ENCODE measurements at regions not wholly inside any gene's neighbourhood (a gene's known extent, or its start where the extent isn't known, plus 50 kb on each side); places are given as distances from the start of the nearest gene placed in this dataset.
"Not testable (repeated sequence)": the region's sequence is repeated elsewhere in the genome, so short reads cannot be mapped to it uniquely, and the experiment has no call there.

DNA sequence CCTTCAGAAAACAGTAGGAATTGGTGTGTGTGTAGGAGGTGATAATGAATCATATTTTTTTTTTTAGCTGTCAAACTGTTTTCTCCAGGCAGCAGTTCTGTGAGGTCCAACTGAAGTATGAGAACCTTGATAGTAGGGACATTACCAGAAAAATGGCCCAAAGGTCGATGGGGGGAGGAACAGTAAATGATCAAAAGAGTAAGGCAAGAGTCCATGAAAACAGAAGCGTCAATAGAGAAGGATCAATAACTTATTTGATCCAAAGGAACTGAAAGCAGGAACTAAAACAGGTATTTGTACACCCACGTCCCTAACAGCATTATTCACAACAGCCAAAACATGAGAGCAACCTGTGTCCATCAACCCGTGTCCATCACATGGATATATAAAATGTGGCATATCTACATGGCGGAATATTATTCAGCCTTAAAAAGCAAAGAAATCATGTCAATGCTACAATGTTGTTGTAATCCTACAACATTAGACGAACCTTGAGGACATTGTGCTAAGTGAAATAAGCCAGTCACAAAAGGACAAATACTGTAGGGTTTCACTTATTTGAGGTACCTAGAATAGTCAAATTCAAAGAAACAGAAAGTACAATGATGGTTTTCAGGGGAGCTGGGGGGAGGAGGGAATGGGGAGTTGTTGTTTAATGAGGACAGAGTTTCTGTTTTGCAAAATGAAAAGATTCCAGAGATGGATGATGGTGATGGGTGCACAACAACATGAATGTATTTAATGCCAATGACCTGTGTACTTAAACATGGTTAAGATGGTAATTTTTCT, 214.0 kb upstream of the KLF14 start:
- no peak overlapping the region for H3K27ac ChIP-seq (ENCODE audit: low read depth, low read length)
- WGBS, 3 donors, result 89 to 95% (median 92%) methylated on average over 6 of the region's 6 CpGs

DNA sequence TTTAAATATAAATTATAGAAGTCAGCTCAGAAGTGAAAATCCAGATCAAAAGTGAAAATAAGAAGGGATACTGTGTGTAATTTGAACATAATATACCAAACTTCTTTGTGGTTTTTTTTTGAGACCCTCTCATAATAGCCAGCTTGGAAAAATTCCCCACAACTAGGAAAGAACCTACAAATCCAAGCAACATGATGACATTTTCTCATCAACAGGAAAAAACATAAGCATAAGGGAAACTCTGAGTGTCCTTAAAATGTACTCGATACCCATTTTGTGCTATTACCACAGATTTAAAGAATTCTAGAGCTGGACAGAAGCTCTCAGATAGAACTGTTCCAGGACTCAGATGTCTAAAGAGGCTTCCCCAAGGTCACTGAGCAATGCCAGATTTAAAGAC, 214.8 kb upstream of the KLF14 start:
- WGBS, 3 donors, result 71 to 100% (median 89%) methylated on average over 1 of the region's 1 CpG
- no peak overlapping the region for H3K27ac ChIP-seq (ENCODE audit: low read depth, low read length)

DNA sequence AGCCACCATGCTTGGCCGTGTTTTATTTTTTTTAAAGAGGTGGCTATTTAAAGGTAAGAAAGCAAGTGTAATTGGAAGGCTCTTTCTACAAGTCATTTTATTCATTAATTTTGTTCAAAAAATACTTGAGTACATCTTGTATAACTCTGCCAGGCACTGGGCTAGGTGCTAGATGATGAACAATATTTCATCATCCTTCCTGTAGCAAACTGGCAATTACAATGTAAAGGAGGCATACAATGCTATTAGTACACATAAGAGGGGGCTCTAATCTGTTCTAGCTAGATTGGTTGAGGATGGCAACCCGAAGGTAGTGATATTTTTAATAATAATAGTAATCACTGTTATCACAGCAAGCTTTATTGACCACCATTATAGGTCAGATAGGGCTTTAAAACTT, 215.5 kb upstream of the KLF14 start:
- WGBS, 3 donors, result 92 to 93% (median 92%) methylated on average over 2 of the region's 2 CpGs
- no peak overlapping the region for H3K27ac ChIP-seq (ENCODE audit: low read depth, low read length)

DNA sequence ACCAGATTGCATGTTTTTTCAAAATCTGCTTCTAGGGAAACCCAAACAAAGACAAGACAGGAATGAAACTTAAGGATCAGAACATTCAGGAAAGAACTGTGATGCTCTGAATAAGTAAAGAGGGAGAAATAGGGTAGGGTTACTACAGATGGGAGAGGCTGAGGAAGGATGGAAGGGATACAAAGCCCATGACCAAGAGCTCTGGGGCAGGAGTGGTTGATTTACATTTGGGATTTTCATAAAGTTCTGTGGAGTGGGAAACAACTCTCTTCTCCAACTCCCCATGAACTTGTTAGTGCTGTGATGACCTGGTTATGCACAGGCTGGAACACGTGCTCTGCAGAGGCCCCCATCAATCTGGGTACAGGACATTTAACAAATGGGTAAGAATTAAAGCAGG, 216.0 kb upstream of the KLF14 start:
- no peak overlapping the region for H3K27ac ChIP-seq (ENCODE audit: low read depth, low read length)

DNA sequence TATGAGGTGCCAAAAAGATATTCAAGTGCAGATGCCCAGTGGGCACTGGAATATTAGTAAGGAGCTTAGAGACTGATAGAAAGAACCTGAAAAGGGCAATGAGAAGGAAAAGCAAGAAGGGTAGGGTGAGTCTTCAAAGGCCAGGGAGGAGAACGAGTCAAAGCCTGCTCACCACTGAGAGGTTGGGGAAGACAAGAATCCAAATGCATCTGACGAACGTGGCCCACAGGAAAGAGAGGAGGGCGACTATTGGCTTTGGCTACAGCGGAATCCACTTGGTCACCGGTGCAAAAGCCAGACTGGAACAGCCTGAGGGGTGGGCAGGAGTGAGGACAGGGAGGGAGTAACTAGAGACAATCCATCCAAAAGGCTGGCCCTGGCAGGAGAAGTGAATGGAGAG, 216.7 kb upstream of the KLF14 start:
- no peak overlapping the region for H3K27ac ChIP-seq (ENCODE audit: low read depth, low read length)
- WGBS, 3 donors, result 91 to 96% (median 95%) methylated on average over 6 of the region's 6 CpGs

More for the DNA sequence above, 216.0 kb upstream of the KLF14 start:
- 83 to 100% (median 83%) methylated on average over 1 of the region's 1 CpG for WGBS, 3 donors

DNA sequence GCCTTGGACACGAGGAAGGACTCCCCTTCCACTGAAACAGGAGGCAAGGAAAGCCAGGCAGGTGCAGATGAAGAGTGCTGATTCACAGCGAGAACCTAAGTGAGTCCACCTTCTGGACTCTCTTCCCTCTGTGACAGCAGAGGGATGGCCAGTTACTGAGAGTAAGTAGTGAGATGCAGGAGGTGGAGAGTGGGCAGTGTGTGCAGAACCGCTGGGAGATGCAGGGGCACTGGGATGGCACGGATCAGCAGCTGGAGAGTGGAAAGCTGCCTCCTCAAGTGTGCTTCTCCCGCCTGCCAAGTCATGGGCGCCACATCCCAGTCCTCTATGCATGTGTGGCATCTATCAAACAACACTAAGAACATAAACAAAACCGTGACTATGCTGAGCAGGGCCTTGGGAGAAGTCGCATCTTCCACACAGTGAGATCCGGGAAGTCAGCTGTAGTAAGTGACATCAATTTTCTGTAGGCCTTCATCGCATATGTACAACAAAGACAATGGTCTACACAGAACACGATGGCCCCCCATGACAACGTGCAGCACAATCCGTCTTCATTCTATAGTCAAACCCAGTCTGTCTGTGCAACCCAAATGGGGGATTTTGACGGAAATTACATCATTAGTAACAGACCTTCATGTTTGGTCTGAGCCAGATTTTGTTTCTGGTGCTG, 217.4 kb upstream of the KLF14 start:
- no peak overlapping the region for H3K27ac ChIP-seq (ENCODE audit: low read depth, low read length)
- WGBS, 3 donors, result 90 to 93% (median 93%) methylated on average over 14 of the region's 14 CpGs

DNA sequence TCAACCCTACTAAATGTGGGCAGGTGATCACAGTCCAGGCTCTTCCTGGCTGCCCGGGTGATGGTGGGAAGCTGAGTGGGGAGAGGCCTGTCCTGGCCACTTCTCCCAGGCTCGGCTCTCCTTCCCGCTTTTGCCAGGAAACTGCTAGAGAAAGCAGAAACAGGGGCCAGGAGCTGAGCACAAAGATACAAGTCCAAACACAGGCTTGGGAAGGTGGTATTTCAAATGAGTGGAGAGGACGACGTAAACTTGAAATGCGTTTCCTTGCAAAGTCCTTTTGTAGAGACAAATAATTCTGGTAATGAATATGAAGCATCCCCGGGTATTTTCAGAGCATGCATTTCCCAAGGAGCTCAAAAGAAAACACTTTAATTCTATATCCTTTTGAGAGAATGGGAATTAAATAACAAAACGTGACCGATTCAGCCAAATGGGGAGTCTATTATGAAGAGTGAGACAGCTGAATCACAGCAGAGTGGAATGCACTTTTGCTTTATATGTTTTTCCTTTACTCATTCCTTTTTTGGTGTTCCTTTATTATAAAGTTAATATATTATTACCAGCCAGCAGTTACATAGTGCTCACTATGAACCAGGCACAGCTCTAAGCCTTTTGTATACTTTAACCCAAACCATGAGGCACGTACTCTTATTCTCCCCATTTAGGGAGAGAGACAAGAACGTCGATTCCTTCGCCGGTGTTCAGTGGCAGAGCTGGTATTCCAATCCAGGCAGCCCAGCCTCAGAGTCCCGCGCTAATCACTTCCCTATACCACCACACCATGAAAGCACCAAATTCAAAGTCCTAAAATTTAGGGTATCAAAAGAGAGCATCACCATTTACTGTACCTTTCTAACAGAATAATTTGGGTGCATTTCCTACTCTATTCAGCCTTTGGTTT, 218.2 kb upstream of the KLF14 start:
- 88 to 94% (median 90%) methylated on average over 16 of the region's 16 CpGs for WGBS, 3 donors
- H3K27ac ChIP-seq (ENCODE audit: low read depth, low read length), result no peak overlapping the region

DNA sequence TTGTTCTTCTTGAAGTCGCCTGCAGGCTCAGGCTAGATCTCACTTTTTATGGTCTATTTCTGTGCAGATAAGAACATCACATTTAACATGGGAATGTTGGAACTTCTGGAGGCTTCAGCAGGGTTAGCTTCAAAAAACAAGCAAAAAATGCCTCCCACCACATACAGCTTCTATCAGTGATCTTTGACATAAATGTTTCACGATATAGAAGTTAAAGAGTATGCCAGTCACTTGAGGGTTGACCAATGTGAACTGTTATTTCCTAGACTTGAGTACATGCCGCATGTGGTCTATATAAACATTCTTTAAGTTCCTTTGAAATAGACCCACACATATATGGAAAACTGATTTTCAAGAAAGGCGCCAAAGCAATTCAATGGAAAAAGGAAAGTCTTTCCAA, 219.2 kb upstream of the KLF14 start:
- WGBS, 3 donors, result 91 to 95% (median 92%) methylated on average over 4 of the region's 4 CpGs
- no peak overlapping the region for H3K27ac ChIP-seq (ENCODE audit: low read depth, low read length)

DNA sequence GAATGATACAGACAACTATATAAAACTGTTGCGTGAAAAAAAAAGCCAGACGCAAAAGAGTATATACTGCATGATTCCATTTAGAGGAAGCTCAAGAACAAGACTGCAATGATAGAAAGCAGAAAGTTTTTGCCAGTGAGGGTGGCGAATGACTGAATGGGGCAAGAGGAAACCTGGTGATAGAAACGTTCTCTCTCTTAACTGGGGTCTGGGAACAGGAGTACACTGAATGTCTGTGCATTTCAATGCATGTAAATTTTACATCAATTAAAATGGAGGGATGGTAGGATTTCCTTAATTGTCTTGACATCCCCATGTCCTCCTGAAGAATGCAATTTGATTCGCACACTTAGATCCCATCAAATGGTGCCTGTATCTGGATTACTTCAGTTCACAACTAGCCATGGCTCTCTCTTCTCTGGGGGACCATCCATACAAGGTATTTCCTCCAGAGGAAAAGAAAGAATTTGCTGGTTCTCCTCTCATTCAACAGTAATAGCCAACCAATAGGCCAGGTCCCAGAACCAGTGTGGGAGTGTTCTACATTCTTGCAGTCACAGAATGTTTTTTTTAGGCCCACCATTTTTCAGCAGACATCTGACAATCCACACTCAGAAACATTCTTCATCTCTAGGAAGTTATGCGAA, 221.0 kb upstream of the KLF14 start:
- H3K27ac ChIP-seq (ENCODE audit: low read depth, low read length), result no peak overlapping the region
- whole genome bisulfite sequencing, 3 donors, result 85 to 93% (median 92%) methylated on average over 6 of the region's 6 CpGs

DNA sequence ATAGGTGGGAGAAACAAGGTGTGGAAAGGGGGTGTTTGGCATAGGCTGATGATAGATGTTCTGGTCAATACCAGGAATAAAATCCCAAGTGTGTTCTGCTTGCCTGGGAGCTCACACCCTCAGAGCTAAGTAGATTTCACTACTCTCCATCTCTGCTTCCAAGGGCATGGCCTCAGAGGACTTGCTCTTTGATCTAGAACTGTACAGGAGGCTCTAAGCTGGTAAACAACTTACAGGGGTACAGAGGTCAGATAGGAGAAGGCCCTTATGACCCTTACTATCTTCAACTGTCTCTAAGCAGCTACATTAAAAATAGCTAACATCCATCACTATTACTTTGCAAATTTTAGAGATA, 221.5 kb upstream of the KLF14 start:
- H3K27ac ChIP-seq (ENCODE audit: low read depth, low read length), result no peak overlapping the region

DNA sequence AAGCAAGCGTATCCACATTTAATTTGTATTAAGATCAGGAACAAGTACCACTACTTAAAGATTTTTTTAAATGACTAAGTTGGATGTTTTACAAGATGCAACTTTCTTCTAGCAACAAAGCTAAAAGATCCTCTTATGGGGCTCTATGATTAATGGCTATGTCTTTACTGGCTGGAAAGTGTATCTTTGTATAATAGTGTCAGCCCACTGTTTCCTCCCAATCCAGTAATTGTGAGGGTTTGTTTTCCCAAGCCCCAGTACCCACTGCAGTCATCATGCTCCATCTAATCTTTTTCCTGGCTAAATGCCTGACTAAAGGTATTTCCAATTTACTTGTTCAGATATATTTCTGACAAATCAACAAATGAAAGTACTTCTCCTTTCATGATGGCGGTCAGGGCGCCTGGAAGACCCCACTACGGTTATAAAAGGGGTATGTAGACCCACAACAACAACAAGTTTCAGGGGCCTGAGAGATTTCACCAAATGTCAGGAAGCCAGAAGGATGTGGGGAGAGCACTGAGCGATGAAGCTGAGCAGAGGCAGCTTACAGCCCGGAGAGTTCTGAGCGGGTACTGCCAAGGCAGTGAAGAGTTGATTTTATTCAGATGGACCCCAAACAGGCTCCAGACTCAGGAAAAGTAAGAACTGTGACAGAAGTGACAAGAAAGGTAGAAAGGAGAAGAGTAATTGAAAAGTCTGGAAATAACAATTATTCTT, 222.6 kb upstream of the KLF14 start:
- H3K27ac ChIP-seq (ENCODE audit: low read depth, low read length), result no peak overlapping the region
- 43 to 78% (median 46%) methylated on average over 7 of the region's 7 CpGs for WGBS, 3 donors

DNA sequence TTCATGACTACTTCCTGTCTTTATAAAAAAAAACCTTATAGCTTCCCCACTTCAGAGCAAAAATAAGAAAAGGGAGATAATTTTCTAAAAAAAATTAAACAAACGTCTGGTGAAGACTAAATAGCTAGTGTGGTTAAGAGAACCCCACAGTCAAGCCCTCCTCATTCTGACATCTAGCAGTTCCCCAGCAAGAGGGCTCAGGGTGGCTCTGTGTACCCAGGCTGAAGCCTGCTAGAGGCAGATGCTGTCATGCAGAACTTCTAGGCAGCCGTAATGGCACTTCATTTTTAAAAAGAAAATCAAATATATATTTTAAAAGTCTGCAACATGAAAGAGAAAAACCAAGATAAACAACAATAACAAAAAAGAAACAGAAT, 223.1 kb upstream of the KLF14 start:
- 28 to 71% (median 39%) methylated on average over 2 of the region's 2 CpGs for WGBS, 3 donors
- no peak overlapping the region for H3K27ac ChIP-seq (ENCODE audit: low read depth, low read length)

DNA sequence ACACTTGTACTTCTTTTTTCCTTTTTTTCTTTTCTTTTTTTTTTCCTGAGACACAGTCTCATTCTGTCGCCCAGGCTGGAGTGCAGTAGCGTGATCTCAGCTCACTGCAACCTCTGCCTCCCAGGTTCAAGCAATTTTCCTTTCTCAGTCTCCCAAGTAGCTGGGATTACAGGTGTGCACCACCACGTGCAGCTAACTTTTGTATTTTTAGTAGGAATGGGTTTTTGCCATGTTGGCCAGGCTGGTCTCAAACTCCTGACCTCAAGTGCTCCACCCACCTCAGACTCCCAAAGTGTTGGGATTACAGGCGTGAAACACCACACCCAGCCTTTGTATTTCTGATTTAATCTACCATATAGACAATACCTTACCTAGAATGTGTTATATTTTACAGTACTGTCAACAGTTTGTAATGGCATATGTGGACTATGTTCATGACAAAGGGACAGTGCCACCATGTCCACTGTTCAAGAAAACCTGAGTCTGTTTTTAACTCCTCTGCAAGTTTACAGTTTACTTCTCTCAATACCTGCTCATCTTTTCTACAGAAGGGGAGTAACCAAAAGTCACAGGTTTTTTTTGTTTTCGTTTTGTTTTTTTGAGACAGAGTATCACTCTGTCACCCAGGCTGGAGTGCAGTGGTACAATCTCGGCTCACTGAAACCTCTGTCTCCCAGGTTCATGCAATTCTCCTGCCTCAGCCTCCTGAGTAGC, 223.9 kb upstream of the KLF14 start:
- H3K27ac ChIP-seq (ENCODE audit: low read depth, low read length), result not testable (repeated sequence)
- 86 to 94% (median 86%) methylated on average over 6 of the region's 6 CpGs for WGBS, 3 donors

DNA sequence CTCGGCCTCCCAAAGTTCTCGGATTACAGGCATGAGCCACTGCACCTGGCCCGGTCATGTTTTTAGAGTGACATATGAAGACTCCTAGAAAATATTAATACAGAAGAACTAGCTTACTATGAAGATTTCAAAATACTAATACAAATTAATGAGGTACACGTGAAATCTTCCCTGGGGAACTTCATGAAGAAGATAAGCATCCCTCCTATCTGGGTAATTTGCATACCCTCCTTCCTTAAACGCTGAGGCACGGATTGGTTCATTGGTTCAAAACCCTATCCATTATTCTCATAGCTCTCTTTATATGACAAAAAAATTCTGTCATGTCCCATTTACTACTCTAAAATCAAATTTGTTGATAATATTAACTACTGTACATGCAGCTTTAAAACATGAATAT, 224.8 kb upstream of the KLF14 start:
- no peak overlapping the region for H3K27ac ChIP-seq (ENCODE audit: low read depth, low read length)
- 65 to 81% (median 71%) methylated on average over 6 of the region's 6 CpGs for WGBS, 3 donors

DNA sequence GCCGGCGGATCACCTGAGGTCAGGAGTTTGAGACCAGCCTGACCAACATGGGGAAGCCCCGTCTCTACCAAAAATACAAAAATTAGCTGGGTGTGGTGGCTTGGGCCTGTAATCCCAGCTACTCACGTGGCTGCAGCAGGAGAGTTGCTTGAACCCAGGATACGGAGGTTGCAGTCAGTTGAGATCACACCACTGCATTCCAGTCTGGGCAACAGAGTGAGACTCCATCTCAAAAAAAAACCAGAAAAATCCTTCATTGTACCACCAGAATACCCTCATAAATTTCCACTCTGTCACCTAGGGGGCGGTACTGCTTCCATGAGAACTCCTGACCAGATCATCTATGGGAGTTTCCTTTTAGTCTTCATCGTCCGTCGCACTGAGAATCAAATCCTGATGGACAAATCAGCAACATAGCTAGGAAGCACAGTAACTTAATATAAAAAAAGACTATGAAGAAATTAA, 225.8 kb upstream of the KLF14 start:
- WGBS, 3 donors, result 71 to 85% (median 79%) methylated on average over 9 of the region's 9 CpGs
- no peak overlapping the region for H3K27ac ChIP-seq (ENCODE audit: low read depth, low read length)

DNA sequence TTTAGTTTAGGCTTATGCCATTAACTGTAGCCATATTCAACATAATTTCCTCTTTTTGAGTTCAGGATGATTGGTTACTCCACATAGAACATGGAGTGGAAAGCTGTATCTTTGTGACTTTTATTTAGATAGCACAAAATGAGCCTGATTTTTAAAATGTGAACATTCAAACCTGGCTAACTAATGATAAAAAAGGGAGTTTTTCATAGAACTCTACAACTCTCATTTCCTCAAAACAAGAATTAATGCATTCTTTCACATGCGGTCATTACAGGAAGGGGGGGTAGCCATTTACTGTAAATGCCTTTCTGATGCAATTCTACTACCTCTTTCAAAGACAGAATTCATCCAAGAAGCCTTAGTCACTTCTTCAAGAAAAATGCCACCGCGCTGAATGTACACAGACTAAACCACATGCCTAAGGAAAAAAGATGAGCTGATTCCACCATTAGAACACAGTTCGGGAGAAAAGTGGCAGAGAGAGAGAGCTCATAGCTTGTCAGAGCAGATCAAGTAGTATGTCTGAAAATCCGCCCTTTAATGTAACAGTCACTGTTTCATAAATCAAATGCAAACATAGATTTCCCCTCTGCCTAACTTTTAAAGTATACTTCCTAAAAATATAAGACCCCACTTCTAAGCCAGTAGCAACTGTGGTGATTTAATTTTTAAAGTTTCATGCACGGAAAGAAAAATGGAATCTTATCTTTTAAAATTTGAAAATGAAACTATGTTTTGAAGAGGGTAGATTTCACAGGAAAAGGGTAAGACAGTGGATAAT, 226.4 kb upstream of the KLF14 start:
- no peak overlapping the region for H3K27ac ChIP-seq (ENCODE audit: low read depth, low read length)
- WGBS, 3 donors, result 44 to 77% (median 47%) methylated on average over 6 of the region's 6 CpGs

DNA sequence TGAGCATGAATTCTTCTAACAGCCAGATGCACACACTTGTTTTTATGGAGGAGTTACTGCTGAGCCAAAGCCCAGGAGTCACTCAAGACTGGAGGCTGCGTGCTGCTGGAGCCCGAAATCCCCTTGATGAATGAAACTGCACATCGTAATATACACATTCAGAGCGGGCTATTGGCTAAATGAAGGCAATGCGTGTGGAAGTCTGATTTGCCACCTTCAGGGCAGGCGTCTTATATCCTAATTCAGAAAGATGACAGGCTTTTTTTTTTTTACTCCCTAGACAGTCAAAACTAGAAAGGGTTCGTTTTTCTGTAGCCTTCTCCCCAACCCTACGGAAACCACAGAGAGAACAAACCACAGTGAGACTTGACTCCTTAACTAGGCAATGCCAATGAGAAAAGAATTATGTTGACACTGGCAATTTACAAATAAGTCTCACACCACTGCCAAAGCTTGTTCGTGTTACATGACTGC, 227.2 kb upstream of the KLF14 start:
- WGBS, 3 donors, result 57 to 86% (median 61%) methylated on average over 9 of the region's 9 CpGs
- no peak overlapping the region for H3K27ac ChIP-seq (ENCODE audit: low read depth, low read length)
